K562 (cell line): ENCODE measurements at regions not wholly inside any gene's neighbourhood (a gene's known extent, or its start where the extent isn't known, plus 50 kb on each side); places are given as distances from the start of the nearest gene placed in this dataset.
A peak's percentile ranks its signal among the peaks of the same experiment; 100 is the strongest.

Source experiments
- ATAC-seq: fragments of 200-7000 bp; cut with Tn5 transposase; 3 replicates; pipeline ENCODE4 v1.9.1; 2020; ENCODE audit warnings: moderate library complexity
- BruUV-seq: library from RNA; stranded (reverse); fragments of 400-500 nt; replicated peaks from 2 replicates; lab custom pipeline; 2021; lab: Mats Ljungman, UMichigan
- CTCF ChIA-PET: fragments of 300-600 bp; formaldehyde crosslinking; extraction: SDS; loops from one replicate; lab custom pipeline; 2021; ENCODE audit warnings: low intra/inter-chr PET ratio; lab: Yijun Ruan, JAX
- POLR2A ChIA-PET: fragments of 300-600, 350-650 bp; sonication (Branson Sonifier 250); formaldehyde crosslinking; extraction: SDS; loops from one replicate; lab custom pipeline; 2021; ENCODE audit warnings: antibody characterized with exemption, inconsistent platforms; lab: Yijun Ruan, JAX
- DNase-seq, 4 experiments: peaks; one replicate each; pipeline versions ENCODE4 v3.0.0 to v3.0.0-alpha.2; 2011 to 2018; ENCODE audit warnings: low spot score in 3 of 4, mixed read lengths in 3 of 4; ENCODE audit errors: extremely low read depth in 1 of 4
- FAIRE-seq: peaks from 2 replicates; lab custom pipeline; 2011; peaks lifted over from hg19 to GRCh38; lab: Jason Lieb, UNC
- H2AFZ ChIP-seq: 2 replicates; pipeline ENCODE4 v1.6.0; 2011; ENCODE audit warnings: low read depth, low read length, control low read depth, inconsistent platforms
- H3K27ac ChIP-seq: fragments of 200-600 bp; 3 replicates; pipeline ENCODE4 v1.8.0; 2011; ENCODE audit warnings: low read depth, mild to moderate bottlenecking, control low read depth, inconsistent platforms, low read length, moderate library complexity, mixed read lengths; ENCODE audit errors: extremely low read depth
- H3K27me3 ChIP-seq, 2 experiments: fragments of 300-600 bp in 1 of 2; 2 replicates in 1 of 2; 3 replicates in 1 of 2; pipeline versions ENCODE4 v1.6.0 to v1.8.0; 2011; ENCODE audit warnings: inconsistent platforms in 2 of 2, low read length in 2 of 2, mild to moderate bottlenecking in 1 of 2, mixed read lengths in 1 of 2, moderate library complexity in 1 of 2; ENCODE audit not compliant: control insufficient read depth in 2 of 2, insufficient read depth in 2 of 2
- H3K36me3 ChIP-seq: fragments of 300-600 bp; 3 replicates; pipeline ENCODE4 v1.8.0; 2011; ENCODE audit warnings: mild to moderate bottlenecking, low read length, inconsistent platforms; ENCODE audit not compliant: control insufficient read depth, insufficient read depth
- H3K4me1 ChIP-seq, 2 experiments: fragments of 200-600 bp in 1 of 2; replicated peaks in 1 of 2; 2 replicates in 1 of 2; 3 replicates in 1 of 2; pipeline versions ENCODE4 v1.5.1 to v1.8.0; 2011; ENCODE audit warnings: inconsistent platforms in 2 of 2, low read length in 2 of 2, mild to moderate bottlenecking in 1 of 2, mixed read lengths in 1 of 2, moderate library complexity in 1 of 2; ENCODE audit not compliant: control insufficient read depth in 2 of 2, insufficient read depth in 2 of 2
- H3K4me2 ChIP-seq: 2 replicates; pipeline ENCODE4 v1.6.1; 2011; ENCODE audit warnings: low read length, control low read depth, inconsistent platforms, mixed read lengths; ENCODE audit not compliant: insufficient read depth
- H3K4me3 ChIP-seq: fragments of 200-600 bp; sonication (generic), shearing (Covaris generic); 2 replicates; pipeline ENCODE4 v1.5.1; 2016; ENCODE audit warnings: control low read depth, inconsistent platforms
- H3K79me2 ChIP-seq: fragments of 200-600 bp; 3 replicates; pipeline ENCODE4 v1.8.0; 2011; ENCODE audit warnings: low read length, inconsistent platforms; ENCODE audit not compliant: control insufficient read depth, insufficient read depth
- H3K9ac ChIP-seq, 2 experiments: 2 replicates each; pipeline versions ENCODE4 v1.6.0 to v1.6.1; 2011; ENCODE audit warnings: low read depth in 2 of 2, low read length in 2 of 2, control low read depth in 1 of 2, inconsistent platforms in 1 of 2, mild to moderate bottlenecking in 1 of 2, mixed read lengths in 1 of 2; ENCODE audit not compliant: insufficient read depth in 1 of 2
- H3K9me1 ChIP-seq: one replicate; pipeline ENCODE4 v1.6.0; 2011; ENCODE audit warnings: inconsistent platforms, mild to moderate bottlenecking, low read length, moderate library complexity; ENCODE audit not compliant: control insufficient read depth, insufficient read depth
- H3K9me3 ChIP-seq: replicated peaks from 2 replicates; pipeline ENCODE4 v1.5.1; 2011; ENCODE audit warnings: low read depth, low read length, inconsistent platforms; ENCODE audit not compliant: control insufficient read depth, insufficient read depth
- H4K20me1 ChIP-seq: replicated peaks from 2 replicates; pipeline ENCODE4 v1.6.1; 2011; ENCODE audit warnings: low read length, inconsistent platforms, mixed read lengths; ENCODE audit not compliant: control insufficient read depth, insufficient read depth
- TFAM ChIP-seq: fragments of 250-450 bp; sonication (Bioruptor Pico); conservative IDR thresholded peaks from 2 replicates; pipeline ENCODE4 v1.5.0; 2021; ENCODE audit warnings: mild to moderate bottlenecking, moderate library complexity
- ZC3H8 ChIP-seq: fragments of 450-650 bp; IDR thresholded peaks from 2 replicates; pipeline ENCODE4 v1.6.1; 2017
- ZNF584 ChIP-seq: fragments of 200-800 bp; sonication (Bioruptor generic); IDR thresholded peaks from 2 replicates; pipeline ENCODE4 v1.6.1; 2016; ENCODE audit warnings: low read depth, mild to moderate bottlenecking, missing genetic modification characterization, missing compliant biosample characterization
- WGBS: fragments of 100-300 bp; shearing (Covaris generic); methylation state at CpG from one replicate; pipeline ENCODE4 v1.1.6; 2016; ENCODE audit warnings: low coverage, mixed read lengths; ENCODE audit not compliant: insufficient coverage; ENCODE audit errors: missing lambda C conversion rate; 5-methylcytosine and 5-hydroxymethylcytosine counted together
- in situ Hi-C: fragments of 300-500 bp; cut with MboI; formaldehyde crosslinking; loops from 4 replicates; pipeline ENCODE4 v1.15.0; 2018; ENCODE audit warnings: inconsistent platforms, mixed read lengths
- intact Hi-C: fragments of 100-400 bp; cut with micrococcal nuclease; formaldehyde crosslinking; loops from 2 replicates; pipeline ENCODE4 v1.14.2; 2022
- TF ChIP-seq, protein P1 (sequence below): fragments of 450-650 bp; formaldehyde crosslinking; IDR thresholded peaks from 2 replicates; pipeline ENCODE4 v1.4.0; 2020; ENCODE audit warnings: mild to moderate bottlenecking, mixed read lengths
- TF ChIP-seq, protein P2 (sequence below): sonication (generic); formaldehyde crosslinking; IDR thresholded peaks from 2 replicates; pipeline ENCODE4 v1.8.0; 2022; ENCODE audit warnings: mild to moderate bottlenecking, missing genetic modification reagents, borderline replicate concordance
- TF ChIP-seq, protein P3 (sequence below): fragments of 450-650 bp; IDR thresholded peaks from 2 replicates; pipeline ENCODE4 v1.6.1; 2017; ENCODE audit warnings: antibody characterized with exemption

DNA sequence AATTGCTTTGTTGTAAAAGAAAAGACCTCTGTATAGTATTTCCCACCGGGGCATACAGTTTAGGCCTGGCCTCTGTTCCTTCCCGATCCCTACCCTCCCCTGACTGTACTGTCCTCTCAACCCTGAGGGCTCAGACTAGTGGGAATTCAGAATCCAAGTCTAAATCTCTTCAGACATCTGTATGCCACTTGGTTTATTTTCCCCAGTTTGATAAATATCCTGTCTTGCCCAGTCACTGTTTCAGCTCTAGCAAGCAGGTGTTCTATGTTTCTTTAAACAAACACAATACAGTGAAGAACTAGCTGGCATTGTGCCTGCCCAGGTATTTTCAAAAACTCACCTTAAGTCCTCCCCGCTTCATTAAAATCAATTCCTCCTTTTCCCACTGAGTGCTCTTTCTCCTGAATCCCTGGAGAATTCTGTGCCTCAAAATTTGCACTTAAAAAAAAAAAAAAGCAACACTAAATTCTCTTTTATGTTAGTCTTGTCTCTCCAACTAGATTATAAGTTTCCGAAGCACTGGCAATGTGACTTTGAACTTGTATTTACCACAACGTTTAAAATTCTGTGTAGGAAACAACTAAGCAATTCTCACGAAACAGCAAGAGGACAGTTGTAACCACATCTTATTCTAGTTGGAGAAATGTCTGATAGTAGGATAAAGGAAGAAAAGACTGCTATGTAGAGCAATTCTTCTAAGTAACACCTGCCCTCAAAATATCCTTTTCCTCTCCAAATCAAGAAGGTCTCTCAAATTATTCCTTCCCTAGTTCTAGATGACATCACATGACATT is 112.0 kb upstream of the CARMIL1 start:
- no peaks in the 10 kb centered on the region for H3K79me2 ChIP-seq
- TF ChIP-seq, protein P1, sequence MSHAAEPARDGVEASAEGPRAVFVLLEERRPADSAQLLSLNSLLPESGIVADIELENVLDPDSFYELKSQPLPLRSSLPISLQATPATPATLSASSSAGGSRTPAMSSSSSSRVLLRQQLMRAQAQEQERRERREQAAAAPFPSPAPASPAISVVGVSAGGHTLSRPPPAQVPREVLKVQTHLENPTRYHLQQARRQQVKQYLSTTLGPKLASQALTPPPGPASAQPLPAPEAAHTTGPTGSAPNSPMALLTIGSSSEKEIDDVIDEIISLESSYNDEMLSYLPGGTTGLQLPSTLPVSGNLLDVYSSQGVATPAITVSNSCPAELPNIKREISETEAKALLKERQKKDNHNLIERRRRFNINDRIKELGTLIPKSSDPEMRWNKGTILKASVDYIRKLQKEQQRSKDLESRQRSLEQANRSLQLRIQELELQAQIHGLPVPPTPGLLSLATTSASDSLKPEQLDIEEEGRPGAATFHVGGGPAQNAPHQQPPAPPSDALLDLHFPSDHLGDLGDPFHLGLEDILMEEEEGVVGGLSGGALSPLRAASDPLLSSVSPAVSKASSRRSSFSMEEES, result peak; percentile 71
- no peak for TF ChIP-seq TFAM (CRISPR knock-in tag)
- TF ChIP-seq, all 486 proteins: peak for 1
- WGBS, result 4% methylated on average over 6 of the region's 6 CpGs
- H3K27ac ChIP-seq, result no peak overlapping the region
- POLR2A ChIA-PET, result no interaction called here
- H2AFZ ChIP-seq, result no peak overlapping the region
- BruUV-seq, result no TSS peak
- no peaks in the 10 kb centered on the region for H3K36me3 ChIP-seq
- DNase-seq (no peak), FAIRE-seq (no peak), ATAC-seq (no peak)
- H4K20me1 ChIP-seq, result no peaks in the 10 kb centered on the region
- intact Hi-C loops (no loop called here), in situ Hi-C loops (no loop called here)
- CTCF ChIA-PET, result no interaction called here
- H3K4me1 ChIP-seq, result no peaks in the 10 kb centered on the region
- H3K9ac ChIP-seq, result no peak overlapping the region
- no peak overlapping the region for H3K4me3 ChIP-seq
- H3K27me3 ChIP-seq, result no peaks in the 10 kb centered on the region
- no peaks in the 10 kb centered on the region for H3K9me3 ChIP-seq
- no peaks in the 10 kb centered on the region for H3K9me1 ChIP-seq
- no peak overlapping the region for H3K4me2 ChIP-seq

DNA sequence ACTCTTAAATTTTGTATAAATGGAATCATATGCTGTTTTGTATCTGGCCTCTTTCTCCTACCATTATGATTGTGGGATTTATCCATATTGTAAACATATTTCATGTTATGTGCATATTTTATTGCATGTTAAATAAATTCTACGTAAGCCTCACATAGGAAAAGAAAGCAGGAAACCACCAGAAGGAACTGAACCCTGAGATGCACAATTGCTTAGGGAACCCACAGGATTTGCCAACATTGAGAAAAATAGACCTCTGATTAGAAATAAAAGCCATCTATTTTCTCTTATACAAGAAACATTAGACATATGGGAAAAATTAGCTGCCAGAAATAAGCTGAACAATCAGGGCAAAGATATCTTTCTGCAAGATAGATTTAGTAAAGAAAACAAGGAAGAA is 111.2 kb upstream of the CARMIL1 start:
- in situ Hi-C loops, result no loop called here
- ChIA-PET CTCF (no interaction called here), POLR2A (no interaction called here)
- no peak for DNase-seq
- Histone ChIP-seq H3K27ac (no peak overlapping the region), H3K4me3 (no peak overlapping the region), H3K9me3 (no peaks in the 10 kb centered on the region), H3K9ac (no peak overlapping the region), H3K27me3 (no peaks in the 10 kb centered on the region), H3K4me2 (no peak overlapping the region), H3K36me3 (no peaks in the 10 kb centered on the region), H4K20me1 (no peaks in the 10 kb centered on the region), H2AFZ (no peak overlapping the region), H3K4me1 (no peaks in the 10 kb centered on the region), H3K9me1 (no peaks in the 10 kb centered on the region), H3K79me2 (no peaks in the 10 kb centered on the region)
- no peak for FAIRE-seq
- no TSS peak for BruUV-seq
- no peak for ATAC-seq
- WGBS, result 21% methylated on average over 1 of the region's 1 CpG
- intact Hi-C loops, result no loop called here
- TF ChIP-seq ZNF584 (CRISPR knock-in tag), result no peak
- no peak for TF ChIP-seq ZC3H8
- TF ChIP-seq, protein P2, sequence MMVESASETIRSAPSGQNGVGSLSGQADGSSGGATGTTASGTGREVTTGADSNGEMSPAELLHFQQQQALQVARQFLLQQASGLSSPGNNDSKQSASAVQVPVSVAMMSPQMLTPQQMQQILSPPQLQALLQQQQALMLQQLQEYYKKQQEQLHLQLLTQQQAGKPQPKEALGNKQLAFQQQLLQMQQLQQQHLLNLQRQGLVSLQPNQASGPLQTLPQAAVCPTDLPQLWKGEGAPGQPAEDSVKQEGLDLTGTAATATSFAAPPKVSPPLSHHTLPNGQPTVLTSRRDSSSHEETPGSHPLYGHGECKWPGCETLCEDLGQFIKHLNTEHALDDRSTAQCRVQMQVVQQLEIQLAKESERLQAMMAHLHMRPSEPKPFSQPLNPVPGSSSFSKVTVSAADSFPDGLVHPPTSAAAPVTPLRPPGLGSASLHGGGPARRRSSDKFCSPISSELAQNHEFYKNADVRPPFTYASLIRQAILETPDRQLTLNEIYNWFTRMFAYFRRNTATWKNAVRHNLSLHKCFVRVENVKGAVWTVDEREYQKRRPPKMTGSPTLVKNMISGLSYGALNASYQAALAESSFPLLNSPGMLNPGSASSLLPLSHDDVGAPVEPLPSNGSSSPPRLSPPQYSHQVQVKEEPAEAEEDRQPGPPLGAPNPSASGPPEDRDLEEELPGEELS, result no peak
- TF ChIP-seq, protein P3, sequence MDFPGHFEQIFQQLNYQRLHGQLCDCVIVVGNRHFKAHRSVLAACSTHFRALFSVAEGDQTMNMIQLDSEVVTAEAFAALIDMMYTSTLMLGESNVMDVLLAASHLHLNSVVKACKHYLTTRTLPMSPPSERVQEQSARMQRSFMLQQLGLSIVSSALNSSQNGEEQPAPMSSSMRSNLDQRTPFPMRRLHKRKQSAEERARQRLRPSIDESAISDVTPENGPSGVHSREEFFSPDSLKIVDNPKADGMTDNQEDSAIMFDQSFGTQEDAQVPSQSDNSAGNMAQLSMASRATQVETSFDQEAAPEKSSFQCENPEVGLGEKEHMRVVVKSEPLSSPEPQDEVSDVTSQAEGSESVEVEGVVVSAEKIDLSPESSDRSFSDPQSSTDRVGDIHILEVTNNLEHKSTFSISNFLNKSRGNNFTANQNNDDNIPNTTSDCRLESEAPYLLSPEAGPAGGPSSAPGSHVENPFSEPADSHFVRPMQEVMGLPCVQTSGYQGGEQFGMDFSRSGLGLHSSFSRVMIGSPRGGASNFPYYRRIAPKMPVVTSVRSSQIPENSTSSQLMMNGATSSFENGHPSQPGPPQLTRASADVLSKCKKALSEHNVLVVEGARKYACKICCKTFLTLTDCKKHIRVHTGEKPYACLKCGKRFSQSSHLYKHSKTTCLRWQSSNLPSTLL, result no peak
